Esophagus squamous epithelium (tissue), 5 donors: ENCODE measurements at regions not wholly inside any gene's neighbourhood (a gene's known extent, or its start where the extent isn't known, plus 50 kb on each side); places are given as distances from the start of the nearest gene placed in this dataset.

Experiments used
- DNase-seq: peaks from one replicate; lab custom pipeline; 2025; lab: John Stamatoyannopoulos, UW
- H3K27ac ChIP-seq, 4 donors: fragments of 200-600 bp; sonication (generic); one replicate each; pipeline ENCODE4 v1.5.1; 2016 to 2019; ENCODE audit warnings: mild to moderate bottlenecking in 1 of 4
- H3K27me3 ChIP-seq, 4 donors: fragments of 200-600 bp; sonication (generic); 1 replicate in 3 of 4; 2 replicates in 1 of 4; pipeline versions ENCODE4 v1.5.1 to v1.6.0; 2017 to 2021; ENCODE audit warnings: antibody characterized with exemption in 1 of 4
- H3K36me3 ChIP-seq, 3 donors: fragments of 200-600 bp; sonication (generic); one replicate each; pipeline ENCODE4 v1.5.1; 2016 to 2019
- H3K4me1 ChIP-seq, 3 donors: fragments of 200-600 bp; sonication (generic); one replicate each; pipeline ENCODE4 v1.5.1; 2017 to 2019
- H3K4me3 ChIP-seq, 4 donors: fragments of 200-600 bp; sonication (generic); 1 replicate in 3 of 4; 2 replicates in 1 of 4; pipeline ENCODE4 v1.5.1; 2016 to 2019; ENCODE audit warnings: mild to moderate bottlenecking in 2 of 4, moderate library complexity in 1 of 4
- H3K9me3 ChIP-seq, 3 donors: fragments of 200-600 bp; sonication (generic); one replicate each; pipeline ENCODE4 v1.5.1; 2016 to 2019
- CTCF ChIP-seq, 6 experiments: fragments of 450-650 bp in 4 of 6; fragments of 200-600 bp in 2 of 6; sonication (generic) in 2 of 6; IDR thresholded peaks; one replicate each; pipeline ENCODE4 v1.5.1; 2016 to 2019; ENCODE audit warnings: antibody characterized with exemption in 6 of 6, mild to moderate bottlenecking in 4 of 6, moderate library complexity in 4 of 6
- POLR2A ChIP-seq, 4 donors: fragments of 450-650 bp; IDR thresholded peaks; one replicate each; pipeline ENCODE4 v1.6.1; 2017; ENCODE audit warnings: antibody characterized with exemption in 4 of 4, mild to moderate bottlenecking in 4 of 4, moderate library complexity in 3 of 4
- WGBS, 2 donors: methylation state at CpG; one replicate each; pipeline ENCODE4 v1.1.5; 2018; 5-methylcytosine and 5-hydroxymethylcytosine counted together
- intact Hi-C: fragments of 100-400 bp; cut with DNase I; formaldehyde crosslinking; loops from one replicate; pipeline ENCODE4 v1.15.0; 2022
- donor health status: DM: yes; HTN: yes; CAD: no.

- TF ChIP-seq POLR2A (IDR thresholded peaks at IDR 0.05): no peak
- TF ChIP-seq CTCF (IDR thresholded peaks at IDR 0.05): no peak
- no peaks in the 10 kb centered on the region for H3K27me3 ChIP-seq
- no peaks in the 10 kb centered on the region for H3K36me3 ChIP-seq
- no peak overlapping the region for H3K27ac ChIP-seq
- H3K4me3 ChIP-seq: no peak overlapping the region
- no peak for DNase-seq
- H3K4me1 ChIP-seq: no peaks in the 10 kb centered on the region
- intact Hi-C loops: no loop called here
- no peaks in the 10 kb centered on the region for H3K9me3 ChIP-seq
- 47 to 54% methylated on average over 7 of the region's 7 CpGs for WGBS, 2 donors
These were observed 514.7 kb downstream of the MAT2B start for GRCh38 chr5:164020116-164020515.

DNA sequence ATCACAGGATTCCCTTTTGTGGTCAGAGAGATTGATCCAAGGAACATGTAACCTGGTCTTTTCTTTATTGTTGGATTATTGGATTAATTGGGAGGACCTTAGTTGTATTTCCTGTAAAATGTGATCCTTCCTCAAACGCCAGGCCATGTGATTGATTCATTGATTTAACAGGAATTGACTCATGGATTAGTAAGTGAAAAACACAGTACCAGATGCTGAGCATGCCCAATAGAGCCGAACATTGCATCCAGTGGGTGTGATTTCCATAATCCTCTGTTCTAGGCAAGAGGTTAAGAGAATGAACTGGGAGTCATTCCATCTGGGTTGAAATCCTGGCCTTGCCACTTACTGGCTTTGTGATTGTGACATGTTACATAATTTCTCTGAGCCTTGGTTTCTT is 522.3 kb downstream of the MAT2B start:
- Histone ChIP-seq H3K36me3 (no peaks in the 10 kb centered on the region), H3K9me3 (no peaks in the 10 kb centered on the region), H3K4me3 (no peak overlapping the region), H3K27ac (no peak overlapping the region), H3K27me3 (no peaks in the 10 kb centered on the region), H3K4me1 (no peaks in the 10 kb centered on the region)
- no peak for DNase-seq
- WGBS, 2 donors: 26 to 41% methylated on average over 2 of the region's 2 CpGs
- no peak for TF ChIP-seq POLR2A (IDR thresholded peaks at IDR 0.05)
- no peak for TF ChIP-seq CTCF (IDR thresholded peaks at IDR 0.05)
- intact Hi-C loops: no loop called here

GRCh38 chr5:164038128-164038783 is 532.8 kb downstream of the MAT2B start:
- H3K4me3 ChIP-seq: no peak overlapping the region
- no peak overlapping the region for H3K27ac ChIP-seq
- intact Hi-C loops: no loop called here
- TF ChIP-seq CTCF (IDR thresholded peaks at IDR 0.05) (no peak), POLR2A (IDR thresholded peaks at IDR 0.05) (no peak)
- H3K27me3 ChIP-seq: no peaks in the 10 kb centered on the region
- no peaks in the 10 kb centered on the region for H3K9me3 ChIP-seq
- H3K4me1 ChIP-seq: no peaks in the 10 kb centered on the region
- H3K36me3 ChIP-seq: no peaks in the 10 kb centered on the region
- DNase-seq: no peak
- WGBS, 2 donors: 65 to 86% methylated on average over 3 of the region's 3 CpGs

DNA sequence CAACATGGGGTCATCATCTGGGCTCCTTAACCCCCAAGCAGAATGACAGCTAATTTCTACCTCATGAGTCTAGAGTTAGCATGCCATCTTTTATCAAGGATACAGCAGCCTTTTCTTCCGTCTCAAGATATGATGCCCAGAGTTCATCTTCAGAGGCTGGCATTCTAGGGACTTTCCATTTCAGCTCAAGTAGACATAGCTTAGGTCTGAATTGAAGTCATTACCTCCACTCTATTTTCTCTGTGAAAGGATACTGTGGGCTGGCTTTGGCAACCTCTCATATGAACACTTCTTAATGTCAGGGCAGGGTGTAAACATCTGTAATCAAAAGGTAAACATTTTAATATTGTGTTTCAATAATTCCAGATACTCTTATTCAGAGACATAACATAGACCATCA is 535.7 kb downstream of the MAT2B start:
- Histone ChIP-seq H3K36me3 (no peaks in the 10 kb centered on the region), H3K4me3 (no peak overlapping the region), H3K4me1 (no peaks in the 10 kb centered on the region), H3K27ac (no peak overlapping the region), H3K9me3 (no peaks in the 10 kb centered on the region), H3K27me3 (no peaks in the 10 kb centered on the region)
- 71 to 100% methylated on average over 1 of the region's 1 CpG for WGBS, 2 donors
- DNase-seq: no peak
- intact Hi-C loops: no loop called here
- TF ChIP-seq POLR2A (IDR thresholded peaks at IDR 0.05) (no peak), CTCF (IDR thresholded peaks at IDR 0.05) (no peak)

DNA sequence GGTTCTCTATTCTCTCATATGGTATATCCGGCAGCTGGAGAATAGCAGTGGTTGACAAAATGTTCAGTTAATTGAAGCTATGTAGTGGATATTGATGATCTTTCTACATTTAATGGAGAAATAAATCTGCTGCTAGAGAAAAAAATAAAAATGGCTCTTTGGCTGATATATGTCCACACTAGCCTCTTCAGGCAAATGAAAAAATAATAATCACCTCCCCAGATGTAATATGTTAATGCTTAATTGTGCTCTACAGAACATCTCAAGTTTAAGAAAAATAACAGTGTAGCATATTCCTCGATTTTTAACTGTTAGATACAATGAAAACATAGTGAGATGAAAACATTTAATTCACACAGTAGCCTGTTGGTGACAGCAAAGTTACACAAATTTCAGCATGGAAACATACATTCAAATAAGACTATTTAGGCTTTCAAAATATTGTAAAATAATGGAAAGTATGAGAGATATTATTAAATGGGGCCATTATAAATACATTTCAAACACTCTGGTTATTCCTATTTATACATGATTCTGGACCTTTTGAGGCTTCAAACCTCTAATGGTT is 543.0 kb downstream of the MAT2B start:
- TF ChIP-seq POLR2A (IDR thresholded peaks at IDR 0.05) (no peak), CTCF (IDR thresholded peaks at IDR 0.05) (no peak)
- Histone ChIP-seq H3K4me1 (no peaks in the 10 kb centered on the region), H3K9me3 (no peaks in the 10 kb centered on the region), H3K27me3 (no peaks in the 10 kb centered on the region), H3K36me3 (no peaks in the 10 kb centered on the region), H3K4me3 (no peak overlapping the region), H3K27ac (no peak overlapping the region)
- intact Hi-C loops: no loop called here
- WGBS, 2 donors: 52 to 54% methylated on average over 2 of the region's 2 CpGs
- DNase-seq: no peak
